ENCODE measurements at regions not wholly inside any gene's neighbourhood (a gene's known extent, or its start where the extent isn't known, plus 50 kb on each side); places are given as distances from the start of the nearest gene placed in this dataset.

DNA sequence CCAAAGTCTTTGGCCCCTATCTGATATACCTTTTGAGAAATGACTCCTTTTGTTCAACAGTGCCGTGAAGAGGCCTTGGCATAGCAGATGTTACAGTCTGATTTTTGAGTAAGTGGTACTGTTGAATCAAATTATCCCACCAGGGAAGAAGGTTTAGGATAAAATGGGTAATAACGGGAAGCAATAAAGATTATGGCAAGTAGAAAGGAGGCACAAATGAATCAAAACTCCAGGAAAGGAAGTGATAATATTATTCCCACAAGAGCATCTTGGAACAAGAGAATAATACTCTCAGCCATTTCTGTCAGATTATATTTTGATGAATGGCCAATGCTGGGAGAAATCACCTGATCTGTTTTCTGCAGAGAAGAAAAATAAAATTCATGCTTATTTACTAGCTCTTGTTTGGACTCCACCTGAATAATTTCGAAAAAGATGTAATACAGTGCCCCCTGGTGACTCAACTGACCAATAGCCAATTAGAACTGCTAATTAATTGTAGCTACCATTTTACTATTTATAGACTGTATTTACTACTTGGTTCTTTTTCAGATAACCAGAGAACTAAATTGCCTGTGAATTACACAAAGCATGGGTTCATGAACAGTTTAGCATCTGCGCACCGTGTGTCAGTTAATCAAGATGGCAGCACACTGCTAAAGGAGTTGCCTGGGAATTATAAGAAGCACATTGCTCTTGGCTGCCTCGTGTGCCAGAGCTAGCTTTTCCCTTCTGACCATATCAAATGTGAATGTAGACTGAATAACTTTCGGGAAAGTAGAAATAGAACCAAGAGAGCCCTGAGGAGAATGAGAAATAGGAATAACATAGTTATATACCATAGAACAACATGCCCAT, 78.5 kb upstream of the TRDN start:
- no peak overlapping the region for H3K4me3 ChIP-seq (ENCODE audit: low read depth, low read length)
- TF ChIP-seq CTCF (IDR thresholded peaks at IDR 0.05; ENCODE audit: low read depth, low read length, missing control alignments): peak; percentile 50
- peak; percentile 29 for DNase-seq (ENCODE audit: low read depth)
- in situ Hi-C loops (cut with HindIII; ENCODE audit: low sequenced_read_pairs): loop anchor here (25.0 kb wide), 1 partner anchor 278 kb away; no protein-coding TSS in a partner anchor

- TF ChIP-seq CTCF (IDR thresholded peaks at IDR 0.05; ENCODE audit: low read depth, low read length, missing control alignments): no peak
- in situ Hi-C loops (cut with HindIII; ENCODE audit: low sequenced_read_pairs): loop anchor here (25.0 kb wide), 1 partner anchor 276 kb away; no protein-coding TSS in a partner anchor
- H3K4me3 ChIP-seq (ENCODE audit: low read depth, low read length): no peak overlapping the region
- no peak for DNase-seq (ENCODE audit: low read depth)
Measured at GRCh38 chr6:123712831-123713230, 76.1 kb upstream of the TRDN start.

GRCh38 chr6:123702943-123703342, 66.2 kb upstream of the TRDN start:
- in situ Hi-C loops (cut with HindIII; ENCODE audit: low sequenced_read_pairs): loop anchor here (25.0 kb wide), 1 partner anchor 266 kb away; no protein-coding TSS in a partner anchor

GRCh38 chr6:123687864-123688263, 51.1 kb upstream of the TRDN start:
- H3K4me3 ChIP-seq (ENCODE audit: low read depth, low read length): no peak overlapping the region
- TF ChIP-seq CTCF (IDR thresholded peaks at IDR 0.05; ENCODE audit: low read depth, low read length, missing control alignments): no peak
- in situ Hi-C loops (cut with HindIII; ENCODE audit: low sequenced_read_pairs): no loop called here
- no peak for DNase-seq (ENCODE audit: low read depth)

More at GRCh38 chr6:123702943-123703342, 66.2 kb upstream of the TRDN start:
- DNase-seq (ENCODE audit: low read depth): no peak
- no peak overlapping the region for H3K4me3 ChIP-seq (ENCODE audit: low read depth, low read length)
- TF ChIP-seq CTCF (IDR thresholded peaks at IDR 0.05; ENCODE audit: low read depth, low read length, missing control alignments): no peak

Data from astrocyte of the cerebellum (primary cell).